Right lobe of liver (tissue), 6 donors: ENCODE measurements at regions not wholly inside any gene's neighbourhood (a gene's known extent, or its start where the extent isn't known, plus 50 kb on each side); places are given as distances from the start of the nearest gene placed in this dataset.

ENCODE experiments used
- ATAC-seq, 4 donors: fragments of 200-7000 bp; cut with Tn5 transposase; one replicate each; pipeline ENCODE4 v1.9.1; 2020; ENCODE audit warnings: mild to moderate bottlenecking in 4 of 4, moderate library complexity in 4 of 4
- DNase-seq, 3 donors: peaks; one replicate each; pipeline ENCODE4 v3.0.0-alpha.2; 2020
- H3K27ac ChIP-seq, 3 donors: fragments of 200-600 bp; one replicate each; pipeline ENCODE4 v1.8.0; 2022
- H3K27me3 ChIP-seq, 2 donors: fragments of 200-600 bp; one replicate each; pipeline ENCODE4 v1.8.0; 2022
- H3K36me3 ChIP-seq, 4 donors: fragments of 200-600 bp; sonication (generic) in 1 of 4; one replicate each; pipeline versions ENCODE4 v1.5.1 to v1.8.0; 2017 to 2022; ENCODE audit warnings: control low read depth in 1 of 4
- H3K4me1 ChIP-seq, 4 donors: fragments of 200-600 bp; sonication (generic) in 1 of 4; one replicate each; pipeline versions ENCODE4 v1.5.1 to v1.8.0; 2017 to 2022; ENCODE audit warnings: control low read depth in 1 of 4
- H3K4me3 ChIP-seq, 3 donors: fragments of 200-600 bp; one replicate each; pipeline ENCODE4 v1.8.0; 2022
- H3K9me3 ChIP-seq, 4 donors: fragments of 200-600 bp; sonication (generic) in 1 of 4; one replicate each; pipeline versions ENCODE4 v1.5.1 to v1.8.0; 2017 to 2022; ENCODE audit warnings: control low read depth in 1 of 4
- CTCF ChIP-seq, 4 donors: fragments of 200-600 bp in 3 of 4; fragments of 450-650 bp in 1 of 4; IDR thresholded peaks; one replicate each; pipeline versions ENCODE4 v1.5.1 to v1.8.0; 2016 to 2022; ENCODE audit warnings: antibody characterized with exemption in 4 of 4, mild to moderate bottlenecking in 2 of 4
- POLR2A ChIP-seq: fragments of 450-650 bp; IDR thresholded peaks from one replicate; pipeline ENCODE4 v1.6.1; 2017; ENCODE audit warnings: antibody characterized with exemption, mild to moderate bottlenecking
- WGBS: methylation state at CpG from one replicate; pipeline ENCODE4 v1.1.6; 2018; ENCODE audit warnings: low coverage, low lambda C conversion rate; ENCODE audit not compliant: insufficient coverage; ENCODE audit errors: missing lambda C conversion rate; 5-methylcytosine and 5-hydroxymethylcytosine counted together
- intact Hi-C, 2 donors: fragments of 100-400 bp; cut with DNase I; formaldehyde crosslinking; loops; one replicate each; pipeline versions ENCODE4 v1.11.2 to v1.14.1; 2022
- donor health status: DM: no; HTN: yes; CAD: no.
- donor health status: DM: no; HTN: no; CAD: no.
- donor health status: DM: no; HTN: no; CAD: no.
- donor health status: DM: no; HTN: yes; CAD: no.
- donor health status: DM: no; HTN: yes; CAD: no.

GRCh38 chr5:12794476-12795332 lies 890.5 kb upstream of the CTNND2 start:
- WGBS, result 89% methylated on average over 19 of the region's 53 CpGs
- ATAC-seq (peak in 1 of 4 donors; percentile 28), DNase-seq (peak in 1 of 3 donors; percentile 44)

GRCh38 chr5:12793373-12793772 lies 889.1 kb upstream of the CTNND2 start:
- H3K27me3 ChIP-seq, result no peaks in the 10 kb centered on the region
- DNase-seq (no peak), ATAC-seq (no peak)
- intact Hi-C loops, result no loop called here
- H3K36me3 ChIP-seq, result no peaks in the 10 kb centered on the region
- H3K27ac ChIP-seq, result no peak overlapping the region
- H3K4me1 ChIP-seq, result no peaks in the 10 kb centered on the region
- TF ChIP-seq POLR2A (no peak), CTCF (IDR thresholded peaks at IDR 0.05) (no peak)
- whole genome bisulfite sequencing, result 82% methylated on average over 1 of the region's 1 CpG
- H3K4me3 ChIP-seq, result no peak overlapping the region
- no peaks in the 10 kb centered on the region for H3K9me3 ChIP-seq

More at GRCh38 chr5:12794476-12795332, 890.5 kb upstream of the CTNND2 start:
- no peaks in the 10 kb centered on the region for H3K9me3 ChIP-seq
- no peak overlapping the region for H3K27ac ChIP-seq
- intact Hi-C loops, result no loop called here
- H3K36me3 ChIP-seq, result no peaks in the 10 kb centered on the region
- H3K4me3 ChIP-seq, result no peak overlapping the region
- TF ChIP-seq CTCF (IDR thresholded peaks at IDR 0.05) (no peak), POLR2A (no peak)
- H3K27me3 ChIP-seq, result no peaks in the 10 kb centered on the region
- H3K4me1 ChIP-seq, result no peaks in the 10 kb centered on the region

GRCh38 chr5:12780536-12780935 lies 876.3 kb upstream of the CTNND2 start:
- no peaks in the 10 kb centered on the region for H3K4me1 ChIP-seq
- no peaks in the 10 kb centered on the region for H3K9me3 ChIP-seq
- intact Hi-C loops, result no loop called here
- DNase-seq (no peak), ATAC-seq (no peak)
- H3K4me3 ChIP-seq, result no peak overlapping the region
- H3K27ac ChIP-seq, result no peak overlapping the region
- H3K27me3 ChIP-seq, result no peaks in the 10 kb centered on the region
- WGBS, result 48% methylated on average over 5 of the region's 5 CpGs
- no peak for TF ChIP-seq CTCF (IDR thresholded peaks at IDR 0.05)
- no peak for TF ChIP-seq POLR2A
- H3K36me3 ChIP-seq, result no peaks in the 10 kb centered on the region

- intact Hi-C loops, result no loop called here
- DNase-seq, result no peak
- Histone ChIP-seq H3K27ac (no peak overlapping the region), H3K4me3 (no peak overlapping the region), H3K27me3 (no peaks in the 10 kb centered on the region), H3K4me1 (no peaks in the 10 kb centered on the region), H3K9me3 (no peaks in the 10 kb centered on the region), H3K36me3 (no peaks in the 10 kb centered on the region)
- ATAC-seq, result no peak
- no peak for TF ChIP-seq CTCF (IDR thresholded peaks at IDR 0.05)
- no peak for TF ChIP-seq POLR2A
- 57% methylated on average over 3 of the region's 3 CpGs for WGBS
Observed at GRCh38 chr5:12777342-12777741, 873.1 kb upstream of the CTNND2 start.
